HL-60 (cell line): ENCODE measurements at regions not wholly inside any gene's neighbourhood (a gene's known extent, or its start where the extent isn't known, plus 50 kb on each side); places are given as distances from the start of the nearest gene placed in this dataset.
A peak's percentile ranks its signal among the peaks of the same experiment; 100 is the strongest.

Experiments
- DNase-seq, 2 experiments: peaks; one replicate each; pipeline ENCODE4 v3.0.0-alpha.2; 2010 to 2020; ENCODE audit warnings: low read depth in 1 of 2, low spot score in 1 of 2
- H3K27ac ChIP-seq: fragments of 250-450 bp; sonication (Bioruptor Pico); replicated peaks from 2 replicates; pipeline ENCODE4 v1.5.1; 2020; ENCODE audit warnings: mild to moderate bottlenecking, moderate library complexity
- H3K27me3 ChIP-seq: fragments of 250-450 bp; sonication (Bioruptor Pico); 2 replicates; pipeline ENCODE4 v1.5.1; 2021; ENCODE audit warnings: mild to moderate bottlenecking, moderate library complexity; ENCODE audit not compliant: insufficient read depth, poor library complexity, severe bottlenecking
- H3K4me3 ChIP-seq: replicated peaks from 2 replicates; pipeline ENCODE4 v1.5.1; 2011; ENCODE audit warnings: mild to moderate bottlenecking, control low read depth, low read length; ENCODE audit not compliant: insufficient read depth
- GABPA ChIP-seq: IDR thresholded peaks from 2 replicates; pipeline ENCODE4 v1.6.1; 2012; ENCODE audit warnings: low read depth
- POLR2AphosphoS5 ChIP-seq: IDR thresholded peaks from 2 replicates; pipeline ENCODE4 v1.6.1; 2012; ENCODE audit warnings: low read depth
- SPI1 ChIP-seq: IDR thresholded peaks from 2 replicates; pipeline ENCODE4 v1.6.1; 2012; ENCODE audit warnings: low read depth, mild to moderate bottlenecking, borderline replicate concordance
- TF ChIP-seq, protein P1 (sequence below): IDR thresholded peaks from 2 replicates; pipeline ENCODE4 v1.6.1; 2012; ENCODE audit warnings: low read depth; ENCODE audit not compliant: insufficient replicate concordance
- TF ChIP-seq, protein P2 (sequence below): IDR thresholded peaks from one replicate; pipeline ENCODE4 v1.5.1; 2011; ENCODE audit warnings: low read length, control low read depth, inconsistent platforms; ENCODE audit not compliant: insufficient read depth

- H3K27me3 ChIP-seq = no peaks in the 10 kb centered on the region
- no peak overlapping the region for H3K4me3 ChIP-seq
- no peak for DNase-seq
- H3K27ac ChIP-seq = no peak overlapping the region
- TF ChIP-seq GABPA (no peak), SPI1 (no peak), POLR2AphosphoS5 (no peak)
- TF ChIP-seq, protein P1, sequence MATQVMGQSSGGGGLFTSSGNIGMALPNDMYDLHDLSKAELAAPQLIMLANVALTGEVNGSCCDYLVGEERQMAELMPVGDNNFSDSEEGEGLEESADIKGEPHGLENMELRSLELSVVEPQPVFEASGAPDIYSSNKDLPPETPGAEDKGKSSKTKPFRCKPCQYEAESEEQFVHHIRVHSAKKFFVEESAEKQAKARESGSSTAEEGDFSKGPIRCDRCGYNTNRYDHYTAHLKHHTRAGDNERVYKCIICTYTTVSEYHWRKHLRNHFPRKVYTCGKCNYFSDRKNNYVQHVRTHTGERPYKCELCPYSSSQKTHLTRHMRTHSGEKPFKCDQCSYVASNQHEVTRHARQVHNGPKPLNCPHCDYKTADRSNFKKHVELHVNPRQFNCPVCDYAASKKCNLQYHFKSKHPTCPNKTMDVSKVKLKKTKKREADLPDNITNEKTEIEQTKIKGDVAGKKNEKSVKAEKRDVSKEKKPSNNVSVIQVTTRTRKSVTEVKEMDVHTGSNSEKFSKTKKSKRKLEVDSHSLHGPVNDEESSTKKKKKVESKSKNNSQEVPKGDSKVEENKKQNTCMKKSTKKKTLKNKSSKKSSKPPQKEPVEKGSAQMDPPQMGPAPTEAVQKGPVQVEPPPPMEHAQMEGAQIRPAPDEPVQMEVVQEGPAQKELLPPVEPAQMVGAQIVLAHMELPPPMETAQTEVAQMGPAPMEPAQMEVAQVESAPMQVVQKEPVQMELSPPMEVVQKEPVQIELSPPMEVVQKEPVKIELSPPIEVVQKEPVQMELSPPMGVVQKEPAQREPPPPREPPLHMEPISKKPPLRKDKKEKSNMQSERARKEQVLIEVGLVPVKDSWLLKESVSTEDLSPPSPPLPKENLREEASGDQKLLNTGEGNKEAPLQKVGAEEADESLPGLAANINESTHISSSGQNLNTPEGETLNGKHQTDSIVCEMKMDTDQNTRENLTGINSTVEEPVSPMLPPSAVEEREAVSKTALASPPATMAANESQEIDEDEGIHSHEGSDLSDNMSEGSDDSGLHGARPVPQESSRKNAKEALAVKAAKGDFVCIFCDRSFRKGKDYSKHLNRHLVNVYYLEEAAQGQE = no peak
- TF ChIP-seq, protein P2, sequence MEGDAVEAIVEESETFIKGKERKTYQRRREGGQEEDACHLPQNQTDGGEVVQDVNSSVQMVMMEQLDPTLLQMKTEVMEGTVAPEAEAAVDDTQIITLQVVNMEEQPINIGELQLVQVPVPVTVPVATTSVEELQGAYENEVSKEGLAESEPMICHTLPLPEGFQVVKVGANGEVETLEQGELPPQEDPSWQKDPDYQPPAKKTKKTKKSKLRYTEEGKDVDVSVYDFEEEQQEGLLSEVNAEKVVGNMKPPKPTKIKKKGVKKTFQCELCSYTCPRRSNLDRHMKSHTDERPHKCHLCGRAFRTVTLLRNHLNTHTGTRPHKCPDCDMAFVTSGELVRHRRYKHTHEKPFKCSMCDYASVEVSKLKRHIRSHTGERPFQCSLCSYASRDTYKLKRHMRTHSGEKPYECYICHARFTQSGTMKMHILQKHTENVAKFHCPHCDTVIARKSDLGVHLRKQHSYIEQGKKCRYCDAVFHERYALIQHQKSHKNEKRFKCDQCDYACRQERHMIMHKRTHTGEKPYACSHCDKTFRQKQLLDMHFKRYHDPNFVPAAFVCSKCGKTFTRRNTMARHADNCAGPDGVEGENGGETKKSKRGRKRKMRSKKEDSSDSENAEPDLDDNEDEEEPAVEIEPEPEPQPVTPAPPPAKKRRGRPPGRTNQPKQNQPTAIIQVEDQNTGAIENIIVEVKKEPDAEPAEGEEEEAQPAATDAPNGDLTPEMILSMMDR = no peak
Observed at GRCh38 chr13:105395041-105395440, 1140.4 kb downstream of the EFNB2 start.

- H3K27me3 ChIP-seq = no peaks in the 10 kb centered on the region
- H3K27ac ChIP-seq = no peak overlapping the region
- peak in 1 of 2 experiments; percentile 51 for DNase-seq
- H3K4me3 ChIP-seq = no peak overlapping the region
- TF ChIP-seq SPI1 = peak; percentile 49; the same call in 1 of the 2 replicates
- no peak for TF ChIP-seq GABPA
Observed at GRCh38 chr13:105389373-105389772, 1146.1 kb downstream of the EFNB2 start.

- no peaks in the 10 kb centered on the region for H3K27me3 ChIP-seq
- no peak overlapping the region for H3K27ac ChIP-seq
- TF ChIP-seq, protein P2 = no peak
- TF ChIP-seq, protein P1 = no peak
- no peak for TF ChIP-seq POLR2AphosphoS5
- no peak for TF ChIP-seq GABPA
- no peak for TF ChIP-seq SPI1
- H3K4me3 ChIP-seq = no peak overlapping the region
- no peak for DNase-seq
Observed at GRCh38 chr13:105377452-105377851, 1158.0 kb downstream of the EFNB2 start.

DNA sequence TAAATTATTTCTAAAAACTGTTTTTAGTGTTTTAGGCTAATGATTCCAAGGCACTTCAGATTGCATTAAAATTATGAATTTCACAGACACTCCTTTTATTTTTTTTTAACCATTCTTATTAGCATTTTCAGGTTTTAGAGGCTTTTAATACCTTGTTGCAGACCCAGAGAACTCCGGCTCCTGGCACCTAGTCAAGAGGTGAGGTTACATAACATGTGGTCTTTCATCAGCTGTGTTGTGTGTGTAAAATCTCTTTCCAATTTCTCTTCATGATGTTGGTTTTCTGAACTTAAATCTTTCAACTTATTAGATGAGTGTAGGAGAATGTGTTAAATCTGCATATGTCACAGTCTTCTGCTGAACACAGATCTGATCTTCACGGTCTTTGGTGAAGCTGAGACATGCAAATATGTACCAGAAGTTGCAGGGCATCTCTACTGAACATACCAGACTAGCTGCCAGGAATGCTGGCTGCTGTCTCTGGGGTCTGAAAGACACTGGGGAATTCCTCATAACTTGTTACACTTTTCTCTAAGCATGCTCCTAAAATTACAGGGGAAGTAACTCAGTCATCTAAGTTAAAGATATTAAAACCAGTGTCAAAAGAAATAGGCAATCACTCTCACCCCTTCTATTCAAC lies 1165.3 kb downstream of the EFNB2 start:
- no peak for DNase-seq
- no peak overlapping the region for H3K27ac ChIP-seq
- H3K4me3 ChIP-seq = no peak overlapping the region
- H3K27me3 ChIP-seq = no peaks in the 10 kb centered on the region
- TF ChIP-seq, protein P1 = no peak
- no peak for TF ChIP-seq GABPA
- TF ChIP-seq, protein P2 = no peak
- no peak for TF ChIP-seq POLR2AphosphoS5
